Lower leg skin (tissue), 3 donors: ENCODE measurements at regions not wholly inside any gene's neighbourhood (a gene's known extent, or its start where the extent isn't known, plus 50 kb on each side); places are given as distances from the start of the nearest gene placed in this dataset.

ENCODE experiments used
- CTCF ChIP-seq, 3 donors: fragments of 450-650 bp; IDR thresholded peaks; one replicate each; pipeline ENCODE4 v1.5.1; 2016; ENCODE audit warnings: antibody characterized with exemption in 3 of 3, mild to moderate bottlenecking in 3 of 3, moderate library complexity in 2 of 3
- POLR2A ChIP-seq, 2 donors: fragments of 450-650 bp; IDR thresholded peaks; one replicate each; pipeline ENCODE4 v1.6.1; 2016 to 2017; ENCODE audit warnings: antibody characterized with exemption in 2 of 2, mild to moderate bottlenecking in 1 of 2, moderate library complexity in 1 of 2

- no peak for TF ChIP-seq CTCF (IDR thresholded peaks at IDR 0.05)
- TF ChIP-seq POLR2A (IDR thresholded peaks at IDR 0.05), result no peak
Observed at GRCh38 chr18:75639472-75639831, 211.9 kb upstream of the SMIM21 start.
